ENCODE measurements at regions not wholly inside any gene's neighbourhood (a gene's known extent, or its start where the extent isn't known, plus 50 kb on each side); places are given as distances from the start of the nearest gene placed in this dataset.
"Not testable (repeated sequence)": the region's sequence is repeated elsewhere in the genome, so short reads cannot be mapped to it uniquely, and the experiment has no call there.

DNA sequence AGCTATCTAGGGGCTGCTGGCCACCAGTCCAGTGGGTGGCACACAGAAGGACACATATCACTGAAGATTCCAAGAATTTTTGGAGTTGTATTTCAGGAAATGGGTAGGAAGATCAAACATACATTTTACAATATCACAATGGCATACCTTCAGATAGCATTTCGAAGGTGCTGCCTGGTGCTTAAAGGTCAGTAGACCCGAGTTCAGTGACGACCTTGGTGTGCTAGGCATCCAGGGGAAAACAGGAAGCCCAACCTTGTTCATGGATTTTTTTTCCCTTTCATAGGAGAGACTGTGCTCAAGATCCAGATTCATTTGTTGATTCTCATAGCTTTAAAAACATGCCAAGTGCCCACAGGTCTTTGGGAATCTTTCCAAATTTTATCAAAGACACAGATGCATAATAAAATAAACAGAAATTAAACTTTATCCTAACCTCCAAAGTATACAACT is 51.0 kb upstream of the RCBTB2 start:
- DNase-seq (ENCODE audit: low read depth in 4 of 4, low spot score in 3 of 4) = no peak

DNA sequence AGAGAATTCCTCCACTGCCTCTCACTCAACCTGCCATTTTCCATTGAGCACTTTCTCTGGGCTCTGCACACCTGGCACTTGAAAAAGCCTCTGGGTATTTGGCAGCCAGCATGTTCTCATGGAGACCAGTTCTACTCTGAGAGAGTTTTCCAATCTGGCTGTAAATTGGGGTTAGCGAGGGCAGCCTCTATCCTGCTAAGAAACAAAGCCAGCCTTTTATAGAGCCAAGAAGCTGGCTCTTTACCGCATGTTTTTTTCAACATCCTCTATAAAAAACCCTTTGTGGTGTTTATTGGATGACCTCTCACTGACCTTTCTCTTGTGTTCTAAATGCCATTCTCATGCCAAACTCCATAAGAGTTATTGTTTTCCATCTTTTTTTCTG is 52.6 kb upstream of the RCBTB2 start:
- no peak for DNase-seq (ENCODE audit: low read depth in 4 of 4, low spot score in 3 of 4)

DNA sequence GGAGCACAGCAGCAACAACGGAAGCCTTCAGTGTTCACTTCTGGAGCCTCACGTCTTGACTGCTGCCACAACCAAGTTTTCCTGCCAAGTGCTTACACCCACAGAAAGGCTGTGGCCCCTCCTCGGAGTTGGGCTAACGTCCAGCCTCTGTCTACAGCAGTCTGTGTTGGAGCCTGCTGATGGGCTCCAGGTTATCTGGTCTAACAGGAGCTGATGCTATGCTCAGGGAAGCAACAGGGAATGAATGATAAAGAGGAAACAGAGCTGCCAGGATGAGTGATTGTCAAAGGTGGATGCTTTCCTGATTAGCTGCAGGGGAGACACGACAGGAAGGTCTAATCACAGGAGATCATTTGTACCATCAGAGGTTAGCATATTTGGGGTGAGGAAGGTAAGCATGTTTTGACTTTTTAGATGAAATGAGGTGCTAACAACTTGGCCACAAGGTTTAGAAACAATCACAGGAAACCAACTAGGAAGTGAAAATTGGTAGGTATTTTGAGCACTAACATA is 53.8 kb upstream of the RCBTB2 start:
- no peak for DNase-seq (ENCODE audit: low read depth in 4 of 4, low spot score in 3 of 4)

DNA sequence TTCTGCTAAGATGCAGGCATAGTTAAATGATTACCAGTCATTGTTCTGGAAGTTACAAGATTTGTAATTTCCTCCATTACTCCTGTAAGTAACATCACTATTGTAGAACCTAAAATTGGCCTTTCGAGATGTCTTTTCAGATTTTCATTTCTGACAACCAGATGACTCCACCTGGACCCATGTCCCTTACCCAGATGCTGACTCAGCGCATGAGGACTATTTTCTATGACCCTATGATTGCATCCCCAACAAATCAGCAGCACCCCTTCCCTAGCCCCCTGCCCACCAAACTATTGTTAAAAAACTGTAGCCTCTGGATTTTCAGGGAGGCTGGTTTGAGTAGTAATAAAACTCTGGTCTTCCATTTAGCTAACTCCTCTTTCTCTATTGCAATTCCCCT is 55.2 kb upstream of the RCBTB2 start:
- no peak for DNase-seq (ENCODE audit: low read depth in 4 of 4, low spot score in 3 of 4)

DNA sequence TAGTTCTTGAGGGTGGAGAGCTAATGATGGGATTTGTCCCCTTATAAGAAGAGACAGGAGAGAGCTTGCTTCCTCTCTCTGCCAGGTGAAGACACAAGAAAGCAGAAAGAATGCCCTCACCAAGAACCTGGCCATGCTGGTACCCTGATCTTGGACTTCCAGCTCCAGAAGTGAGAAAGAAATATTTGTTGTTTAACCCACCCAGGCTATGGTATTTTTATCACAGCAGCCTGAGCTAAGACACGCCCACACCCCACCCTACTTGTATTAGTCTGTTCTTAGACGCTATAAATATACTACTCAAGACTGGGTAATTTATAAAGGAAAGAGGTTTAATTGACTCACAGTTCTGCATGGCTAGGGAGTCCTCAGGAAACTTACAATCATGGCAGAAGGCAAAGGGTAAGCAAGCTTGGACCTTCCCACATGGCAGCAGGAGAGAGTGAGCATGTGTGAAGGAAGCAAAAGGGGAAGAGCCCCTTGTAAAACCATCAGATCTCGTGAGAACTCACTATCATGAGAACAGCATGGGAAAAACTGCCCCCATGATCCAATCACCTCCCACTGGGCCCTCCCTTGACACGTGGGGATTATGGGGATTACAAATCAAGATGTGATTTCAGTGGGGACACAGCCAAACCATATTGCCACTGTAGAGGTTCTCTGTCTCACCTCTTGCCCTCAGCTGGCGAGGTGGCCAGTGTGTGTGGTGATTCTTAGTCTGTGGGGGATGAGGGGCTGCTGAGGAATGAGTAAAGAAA is 57.4 kb upstream of the RCBTB2 start:
- DNase-seq (ENCODE audit: low read depth in 4 of 4, low spot score in 3 of 4) = no peak

DNA sequence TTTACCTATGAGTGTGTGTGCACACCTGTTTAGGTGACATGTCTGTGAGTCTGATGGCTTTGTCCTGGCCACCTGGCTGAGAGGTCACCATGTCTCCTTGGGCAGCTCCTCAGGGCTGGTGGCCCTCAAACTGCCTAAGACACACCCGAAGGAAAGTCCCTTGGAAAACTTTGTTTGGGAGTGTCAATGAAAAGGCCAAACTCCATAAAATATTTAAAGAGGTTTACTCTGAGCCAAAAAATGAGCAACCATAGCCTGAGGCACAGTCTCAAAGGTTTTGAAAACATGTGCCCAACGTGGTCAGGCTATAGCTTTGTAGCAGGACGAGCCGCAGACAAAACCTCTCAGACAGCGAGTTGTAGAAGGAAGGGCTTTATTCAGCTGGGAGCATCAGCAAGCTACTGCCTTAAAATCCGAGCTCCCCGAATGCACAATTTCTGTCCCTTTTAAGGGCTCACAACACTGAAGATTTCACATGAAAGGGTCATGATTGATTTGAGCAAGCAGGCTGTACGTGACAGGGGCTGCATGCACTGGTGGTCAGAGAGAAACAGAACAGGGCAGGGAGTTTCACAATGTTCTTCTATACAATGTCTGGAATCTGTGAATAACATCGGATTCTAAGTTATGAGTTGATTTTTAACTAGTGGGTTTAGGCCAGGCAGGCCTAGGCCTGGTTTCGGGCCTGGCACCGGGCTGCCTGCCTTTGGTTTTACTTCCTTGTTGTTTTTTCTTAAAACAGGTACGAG is 58.4 kb upstream of the RCBTB2 start:
- not testable (repeated sequence) for DNase-seq (ENCODE audit: low read depth in 4 of 4, low spot score in 3 of 4)

- no peak for DNase-seq (ENCODE audit: low read depth in 4 of 4, low spot score in 3 of 4)
Measured at GRCh38 chr13:48591889-48592687, 59.2 kb upstream of the RCBTB2 start.

DNA sequence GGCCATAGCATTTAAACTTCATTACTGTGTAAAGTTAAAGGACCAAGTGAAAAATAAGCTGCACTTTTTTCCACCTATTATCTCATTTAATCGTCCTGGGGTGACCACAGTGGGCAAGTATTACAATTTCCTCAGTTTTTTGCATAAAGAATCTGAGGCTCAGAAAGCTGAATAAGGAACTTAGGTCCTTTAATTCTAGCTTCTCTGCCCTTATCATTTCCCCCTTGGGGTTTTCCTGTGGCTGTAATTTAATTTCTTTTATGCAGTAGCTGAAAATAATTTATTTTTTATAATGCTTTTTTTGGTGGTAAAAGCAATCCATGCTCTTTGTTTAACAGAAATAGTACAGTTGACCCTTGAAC is 59.8 kb upstream of the RCBTB2 start:
- DNase-seq (ENCODE audit: low read depth in 4 of 4, low spot score in 3 of 4) = no peak

DNA sequence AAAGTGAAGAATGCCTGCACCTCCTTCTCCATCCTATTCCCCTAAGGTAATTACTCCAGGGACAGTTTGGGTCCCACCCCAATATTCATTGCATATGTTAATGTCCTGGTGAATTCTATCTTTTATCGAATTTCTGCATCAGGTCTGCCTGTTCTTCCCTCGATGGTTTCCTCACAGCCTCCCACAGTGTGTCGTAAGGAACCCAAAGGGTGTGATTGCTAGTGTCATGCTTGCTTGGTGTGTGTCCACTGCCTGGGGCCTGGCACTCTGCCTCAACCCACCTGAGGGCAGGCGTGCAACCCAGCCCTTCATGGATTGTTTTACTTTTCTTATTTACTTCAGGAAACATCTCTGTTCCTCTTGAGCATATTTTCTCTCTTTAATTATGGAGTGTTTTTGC is 60.2 kb upstream of the CYSLTR2 start:
- no peak for DNase-seq (ENCODE audit: low read depth in 4 of 4, low spot score in 3 of 4)

DNA sequence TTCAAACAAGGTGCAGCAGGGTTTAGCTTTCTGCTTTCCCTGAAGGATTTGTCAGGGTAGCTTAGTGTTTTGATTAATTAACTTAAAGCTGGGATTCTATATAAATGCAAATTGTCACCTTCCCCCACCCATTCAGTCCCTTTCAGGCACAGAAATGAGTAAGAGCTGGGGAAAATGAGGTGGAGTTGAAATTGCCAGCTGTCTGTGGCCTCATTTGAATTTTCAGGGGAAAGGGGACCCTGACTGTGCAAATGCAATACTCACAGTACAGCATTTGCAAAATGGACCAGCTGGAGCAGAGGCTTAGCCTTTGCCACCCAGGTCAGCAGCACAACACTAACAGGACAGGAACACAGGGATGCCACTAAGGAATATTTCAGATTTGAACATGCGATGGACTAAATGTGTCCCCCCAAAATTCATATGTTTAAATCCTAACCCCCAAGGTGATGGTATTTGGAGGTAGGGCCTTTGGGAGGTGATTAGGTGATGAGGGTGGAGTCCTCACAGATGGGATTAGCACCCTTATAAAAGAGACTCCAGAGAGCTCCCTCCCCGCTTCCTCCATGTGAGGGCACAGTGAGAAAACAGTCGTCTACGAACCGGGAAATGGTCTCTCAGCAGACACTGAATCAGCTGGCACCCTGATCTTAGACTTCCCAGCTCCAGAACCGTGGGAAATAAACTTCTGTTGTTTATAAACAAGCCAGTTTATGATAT is 59.5 kb upstream of the CYSLTR2 start:
- DNase-seq (ENCODE audit: low read depth in 4 of 4, low spot score in 3 of 4) = no peak

DNA sequence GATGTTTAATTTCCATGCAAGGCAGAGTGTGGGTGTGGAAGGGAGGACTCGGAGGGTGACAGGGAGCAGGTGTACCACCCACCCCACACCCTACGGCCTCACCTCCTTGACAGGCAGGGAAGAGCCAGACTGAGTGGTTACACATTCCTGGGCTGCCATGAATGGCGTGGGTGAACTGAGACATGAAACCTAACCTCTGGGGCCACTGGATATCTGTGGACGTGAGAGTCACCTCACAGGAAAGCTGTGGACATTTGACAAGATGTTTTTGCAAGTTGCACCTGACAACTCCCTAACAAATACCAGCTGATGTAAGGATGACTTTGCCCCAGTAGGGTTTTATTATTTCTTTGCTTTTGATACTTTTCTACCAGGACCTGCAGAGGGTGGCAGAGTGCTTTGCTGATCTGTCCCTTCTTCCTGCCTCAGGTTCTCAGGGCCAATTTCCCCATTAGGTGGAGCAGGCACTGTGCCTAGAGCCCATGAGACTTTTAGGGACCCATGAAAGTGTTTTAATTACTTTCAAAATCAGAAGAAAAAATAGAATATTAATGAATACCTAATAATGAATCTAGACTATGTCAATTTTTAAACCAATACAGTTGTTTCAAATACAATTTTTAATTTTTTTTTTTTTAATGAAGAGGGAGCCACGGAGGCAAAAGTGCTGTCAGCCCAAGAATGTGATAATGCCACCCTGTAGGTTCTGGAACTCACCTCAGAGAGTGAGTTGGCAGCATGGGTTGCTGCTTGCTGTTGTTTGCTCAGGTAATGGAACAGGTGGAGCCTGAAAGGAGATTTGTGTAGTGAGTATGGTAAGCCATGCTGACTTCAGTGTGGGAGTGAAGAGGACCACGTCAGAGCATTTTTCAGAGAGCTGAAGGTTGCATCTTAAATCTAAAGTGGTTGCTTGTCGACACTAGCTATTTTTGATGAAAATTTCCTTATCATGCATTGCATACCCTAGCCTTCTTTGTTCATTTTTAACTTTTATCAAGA is 58.0 kb upstream of the CYSLTR2 start:
- DNase-seq (ENCODE audit: low read depth in 4 of 4, low spot score in 3 of 4) = no peak

- peak in 1 of 4 donors; percentile 60 for DNase-seq (ENCODE audit: low read depth in 4 of 4, low spot score in 3 of 4)
Measured at GRCh38 chr13:48600374-48601364, 53.1 kb upstream of the CYSLTR2 start.

- DNase-seq (ENCODE audit: low read depth in 4 of 4, low spot score in 3 of 4) = no peak
Measured at GRCh38 chr13:48602296-48603016, 51.3 kb upstream of the CYSLTR2 start.

GRCh38 chr13:48603375-48603774 is 50.4 kb upstream of the CYSLTR2 start:
- no peak for DNase-seq (ENCODE audit: low read depth in 4 of 4, low spot score in 3 of 4)
